ENCODE measurements at regions not wholly inside any gene's neighbourhood (a gene's known extent, or its start where the extent isn't known, plus 50 kb on each side); places are given as distances from the start of the nearest gene placed in this dataset.

DNA sequence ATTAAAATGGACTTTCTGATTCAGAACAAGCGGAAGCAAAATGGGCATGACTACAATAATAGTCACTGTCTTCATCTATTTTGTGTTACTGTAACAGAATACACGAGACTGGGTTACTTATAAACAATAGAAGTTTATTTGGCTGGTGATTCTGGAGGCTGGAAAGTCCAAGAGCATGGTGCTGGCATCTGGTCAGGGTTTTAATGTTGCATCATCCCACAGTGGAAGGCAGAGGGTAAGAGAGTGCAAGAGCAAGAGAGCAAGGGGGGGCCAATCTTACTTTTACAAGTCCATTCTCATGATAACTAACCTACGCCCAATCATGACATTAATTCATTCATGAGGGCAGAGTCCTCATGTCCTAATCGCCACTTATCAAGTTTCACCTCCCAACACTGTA is 189.2 kb downstream of the TOX3 start:
- H3K9ac ChIP-seq (ENCODE audit: low read depth, low read length) = no peak overlapping the region
- H3K9me3 ChIP-seq (ENCODE audit: control insufficient read depth, insufficient read depth, low read length) = peaks cover 7% of the 10 kb centered on the region
- H3K14ac ChIP-seq (replicated peaks; ENCODE audit: low read depth, low read length) = no peak overlapping the region
- no peak overlapping the region for H3K4me3 ChIP-seq (ENCODE audit: insufficient read depth, low read depth, low read length)
- no peak for TF ChIP-seq RFX5 (IDR thresholded peaks at IDR 0.05; ENCODE audit: low read depth, low read length)
- TF ChIP-seq MAZ (IDR thresholded peaks at IDR 0.05; ENCODE audit: borderline replicate concordance, low read depth, low read length) = no peak
- no peak for TF ChIP-seq NFE2L2 (IDR thresholded peaks at IDR 0.05; ENCODE audit: low read depth, low read length)
- TF ChIP-seq MXI1 (IDR thresholded peaks at IDR 0.05; ENCODE audit: borderline replicate concordance, low read depth, low read length) = no peak
- TF ChIP-seq FOS (IDR thresholded peaks at IDR 0.05; ENCODE audit: low read depth, low read length) = no peak
- no peak for TF ChIP-seq CHD1 (IDR thresholded peaks at IDR 0.05; ENCODE audit: low read depth, low read length)
- TF ChIP-seq, protein P1, sequence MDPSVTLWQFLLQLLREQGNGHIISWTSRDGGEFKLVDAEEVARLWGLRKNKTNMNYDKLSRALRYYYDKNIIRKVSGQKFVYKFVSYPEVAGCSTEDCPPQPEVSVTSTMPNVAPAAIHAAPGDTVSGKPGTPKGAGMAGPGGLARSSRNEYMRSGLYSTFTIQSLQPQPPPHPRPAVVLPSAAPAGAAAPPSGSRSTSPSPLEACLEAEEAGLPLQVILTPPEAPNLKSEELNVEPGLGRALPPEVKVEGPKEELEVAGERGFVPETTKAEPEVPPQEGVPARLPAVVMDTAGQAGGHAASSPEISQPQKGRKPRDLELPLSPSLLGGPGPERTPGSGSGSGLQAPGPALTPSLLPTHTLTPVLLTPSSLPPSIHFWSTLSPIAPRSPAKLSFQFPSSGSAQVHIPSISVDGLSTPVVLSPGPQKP (IDR thresholded peaks at IDR 0.05; ENCODE audit: borderline replicate concordance, low read depth, low read length) = no peak
- TF ChIP-seq, protein P2, sequence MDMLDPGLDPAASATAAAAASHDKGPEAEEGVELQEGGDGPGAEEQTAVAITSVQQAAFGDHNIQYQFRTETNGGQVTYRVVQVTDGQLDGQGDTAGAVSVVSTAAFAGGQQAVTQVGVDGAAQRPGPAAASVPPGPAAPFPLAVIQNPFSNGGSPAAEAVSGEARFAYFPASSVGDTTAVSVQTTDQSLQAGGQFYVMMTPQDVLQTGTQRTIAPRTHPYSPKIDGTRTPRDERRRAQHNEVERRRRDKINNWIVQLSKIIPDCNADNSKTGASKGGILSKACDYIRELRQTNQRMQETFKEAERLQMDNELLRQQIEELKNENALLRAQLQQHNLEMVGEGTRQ (IDR thresholded peaks at IDR 0.05; ENCODE audit: low read depth, low read length) = no peak
- no peak for TF ChIP-seq MAFK (IDR thresholded peaks at IDR 0.05; ENCODE audit: low read depth, low read length)
- no peak for TF ChIP-seq SMC3 (IDR thresholded peaks at IDR 0.05; ENCODE audit: low read depth, low read length)
- no peak for TF ChIP-seq RAD21 (IDR thresholded peaks at IDR 0.05; ENCODE audit: low read length)
- TF ChIP-seq, protein P3, sequence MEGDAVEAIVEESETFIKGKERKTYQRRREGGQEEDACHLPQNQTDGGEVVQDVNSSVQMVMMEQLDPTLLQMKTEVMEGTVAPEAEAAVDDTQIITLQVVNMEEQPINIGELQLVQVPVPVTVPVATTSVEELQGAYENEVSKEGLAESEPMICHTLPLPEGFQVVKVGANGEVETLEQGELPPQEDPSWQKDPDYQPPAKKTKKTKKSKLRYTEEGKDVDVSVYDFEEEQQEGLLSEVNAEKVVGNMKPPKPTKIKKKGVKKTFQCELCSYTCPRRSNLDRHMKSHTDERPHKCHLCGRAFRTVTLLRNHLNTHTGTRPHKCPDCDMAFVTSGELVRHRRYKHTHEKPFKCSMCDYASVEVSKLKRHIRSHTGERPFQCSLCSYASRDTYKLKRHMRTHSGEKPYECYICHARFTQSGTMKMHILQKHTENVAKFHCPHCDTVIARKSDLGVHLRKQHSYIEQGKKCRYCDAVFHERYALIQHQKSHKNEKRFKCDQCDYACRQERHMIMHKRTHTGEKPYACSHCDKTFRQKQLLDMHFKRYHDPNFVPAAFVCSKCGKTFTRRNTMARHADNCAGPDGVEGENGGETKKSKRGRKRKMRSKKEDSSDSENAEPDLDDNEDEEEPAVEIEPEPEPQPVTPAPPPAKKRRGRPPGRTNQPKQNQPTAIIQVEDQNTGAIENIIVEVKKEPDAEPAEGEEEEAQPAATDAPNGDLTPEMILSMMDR (conservative IDR thresholded peaks at IDR 0.05; ENCODE audit: low read depth, low read length) = no peak
- TF ChIP-seq POLR2A (IDR thresholded peaks at IDR 0.05; ENCODE audit: low read depth, low read length) = no peak
- TF ChIP-seq BHLHE40 (IDR thresholded peaks at IDR 0.05; ENCODE audit: low read depth, low read length) = no peak
- no peak for TF ChIP-seq CEBPB (IDR thresholded peaks at IDR 0.05; ENCODE audit: low read depth, low read length)
- TF ChIP-seq RCOR1 (IDR thresholded peaks at IDR 0.05; ENCODE audit: insufficient replicate concordance, low read length) = no peak
- no peaks in the 10 kb centered on the region for H3K36me3 ChIP-seq (ENCODE audit: control insufficient read depth, insufficient read depth, low read length)
- no peak overlapping the region for H3K4me2 ChIP-seq (ENCODE audit: low read depth, low read length)
- DNase-seq (no peak), ATAC-seq (ENCODE audit: low read depth) (no peak)
- H2BK20ac ChIP-seq (ENCODE audit: low read depth, low read length) = no peak overlapping the region
- dilution Hi-C loops (cut with HindIII; ENCODE audit: low sequenced_read_pairs, unreplicated experiment) = no loop called here
- no peak overlapping the region for H4K91ac ChIP-seq (ENCODE audit: insufficient read depth, low read depth, low read length)
- no peak overlapping the region for H2BK15ac ChIP-seq (ENCODE audit: low read depth, low read length)
- no peaks in the 10 kb centered on the region for H3K27me3 ChIP-seq (ENCODE audit: control insufficient read depth, insufficient read depth, low read length)
- H4K8ac ChIP-seq (ENCODE audit: low read depth in 2 of 2, low read length in 2 of 2) = no peak overlapping the region
- H3K4ac ChIP-seq (ENCODE audit: low read depth, low read length) = no peak overlapping the region
- WGBS, 2 experiments (ENCODE audit: extremely low coverage in 2 of 2, insufficient read length in 1 of 2) = no CpG with 5 or more reads among the region's 4 CpGs
- no peaks in the 10 kb centered on the region for H3K4me1 ChIP-seq (ENCODE audit: control insufficient read depth, insufficient read depth, low read length)
- H3K27ac ChIP-seq (ENCODE audit: insufficient read depth, low read length) = no peak overlapping the region
- H3K56ac ChIP-seq (ENCODE audit: extremely low read depth, insufficient read depth, low read length) = no peak overlapping the region
- H2AK9ac ChIP-seq (replicated peaks; ENCODE audit: low read depth, low read length, poor library complexity) = no peak overlapping the region
- H4K20me1 ChIP-seq (ENCODE audit: insufficient read depth, low read length) = no peaks in the 10 kb centered on the region
- H3K9me1 ChIP-seq (ENCODE audit: insufficient read depth, low read length) = no peaks in the 10 kb centered on the region
- no peaks in the 10 kb centered on the region for H3K79me1 ChIP-seq (ENCODE audit: low read depth in 1 of 2, low read length in 2 of 2)
- ChIA-PET CTCF (no interaction called here), POLR2A (ENCODE audit: unreplicated experiment) (no interaction called here)
- BruUV-seq (replicated peaks) = no TSS peak
- H2BK120ac ChIP-seq (ENCODE audit: low read depth, low read length) = no peak overlapping the region
- H3K18ac ChIP-seq (ENCODE audit: low read depth, low read length) = no peak overlapping the region
- no peak overlapping the region for H4K5ac ChIP-seq (ENCODE audit: low read depth, low read length)
- in situ Hi-C loops (cut with MboI; ENCODE audit: low sequenced_read_pairs) = no loop called here
- no peak overlapping the region for H2BK5ac ChIP-seq (ENCODE audit: low read depth, low read length, poor library complexity, severe bottlenecking)
- no peak overlapping the region for H2AFZ ChIP-seq (replicated peaks; ENCODE audit: low read length, poor library complexity)
- no peak overlapping the region for H2AK5ac ChIP-seq (ENCODE audit: low read depth, low read length)
- no peak overlapping the region for H3K23ac ChIP-seq (ENCODE audit: low read depth, low read length)
- intact Hi-C loops (cut with micrococcal nuclease) = no loop called here

Data from IMR-90 (cell line).